ENCODE measurements at regions not wholly inside any gene's neighbourhood (a gene's known extent, or its start where the extent isn't known, plus 50 kb on each side); places are given as distances from the start of the nearest gene placed in this dataset.
"Not testable (repeated sequence)": the region's sequence is repeated elsewhere in the genome, so short reads cannot be mapped to it uniquely, and the experiment has no call there.

DNA sequence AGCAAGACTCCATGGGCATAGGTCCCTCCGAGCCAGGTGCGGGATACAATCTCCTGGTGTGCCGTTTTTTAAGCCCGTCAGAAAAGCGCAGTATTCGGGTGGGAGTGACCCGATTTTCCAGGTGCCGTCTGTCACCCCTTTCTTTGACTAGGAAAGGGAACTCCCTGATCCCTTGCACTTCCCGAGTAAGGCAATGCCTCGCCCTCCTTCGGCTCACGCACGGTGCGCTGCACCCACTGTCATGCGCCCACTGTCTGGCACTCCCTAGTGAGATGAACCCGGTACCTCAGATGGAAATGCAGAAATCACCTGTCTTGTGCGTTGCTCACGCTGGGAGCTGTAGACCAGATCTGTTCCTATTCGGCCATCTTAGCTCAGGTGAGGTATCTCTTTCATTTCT is 344.1 kb upstream of the ZNF32 start:
- not testable (repeated sequence) for TF ChIP-seq CEBPB (IDR thresholded peaks at IDR 0.05); MYC (IDR thresholded peaks at IDR 0.05; ENCODE audit: borderline replicate concordance, low read length); MAZ (IDR thresholded peaks at IDR 0.05; ENCODE audit: borderline replicate concordance, low read depth, low read length); POLR2A (IDR thresholded peaks at IDR 0.05; ENCODE audit: low read length); FOXS1 (CRISPR knock-in tag; IDR thresholded peaks at IDR 0.05); JUNB (IDR thresholded peaks at IDR 0.05); EP300 (IDR thresholded peaks at IDR 0.05); NPAS2 (CRISPR knock-in tag; IDR thresholded peaks at IDR 0.05; ENCODE audit: borderline replicate concordance); JUN (IDR thresholded peaks at IDR 0.05)
- TF ChIP-seq, protein P1, sequence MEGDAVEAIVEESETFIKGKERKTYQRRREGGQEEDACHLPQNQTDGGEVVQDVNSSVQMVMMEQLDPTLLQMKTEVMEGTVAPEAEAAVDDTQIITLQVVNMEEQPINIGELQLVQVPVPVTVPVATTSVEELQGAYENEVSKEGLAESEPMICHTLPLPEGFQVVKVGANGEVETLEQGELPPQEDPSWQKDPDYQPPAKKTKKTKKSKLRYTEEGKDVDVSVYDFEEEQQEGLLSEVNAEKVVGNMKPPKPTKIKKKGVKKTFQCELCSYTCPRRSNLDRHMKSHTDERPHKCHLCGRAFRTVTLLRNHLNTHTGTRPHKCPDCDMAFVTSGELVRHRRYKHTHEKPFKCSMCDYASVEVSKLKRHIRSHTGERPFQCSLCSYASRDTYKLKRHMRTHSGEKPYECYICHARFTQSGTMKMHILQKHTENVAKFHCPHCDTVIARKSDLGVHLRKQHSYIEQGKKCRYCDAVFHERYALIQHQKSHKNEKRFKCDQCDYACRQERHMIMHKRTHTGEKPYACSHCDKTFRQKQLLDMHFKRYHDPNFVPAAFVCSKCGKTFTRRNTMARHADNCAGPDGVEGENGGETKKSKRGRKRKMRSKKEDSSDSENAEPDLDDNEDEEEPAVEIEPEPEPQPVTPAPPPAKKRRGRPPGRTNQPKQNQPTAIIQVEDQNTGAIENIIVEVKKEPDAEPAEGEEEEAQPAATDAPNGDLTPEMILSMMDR (IDR thresholded peaks at IDR 0.05), result not testable (repeated sequence)
- TF ChIP-seq, protein P2, sequence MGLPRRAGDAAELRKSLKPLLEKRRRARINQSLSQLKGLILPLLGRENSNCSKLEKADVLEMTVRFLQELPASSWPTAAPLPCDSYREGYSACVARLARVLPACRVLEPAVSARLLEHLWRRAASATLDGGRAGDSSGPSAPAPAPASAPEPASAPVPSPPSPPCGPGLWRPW (IDR thresholded peaks at IDR 0.05), result not testable (repeated sequence)
- TF ChIP-seq, protein P3, sequence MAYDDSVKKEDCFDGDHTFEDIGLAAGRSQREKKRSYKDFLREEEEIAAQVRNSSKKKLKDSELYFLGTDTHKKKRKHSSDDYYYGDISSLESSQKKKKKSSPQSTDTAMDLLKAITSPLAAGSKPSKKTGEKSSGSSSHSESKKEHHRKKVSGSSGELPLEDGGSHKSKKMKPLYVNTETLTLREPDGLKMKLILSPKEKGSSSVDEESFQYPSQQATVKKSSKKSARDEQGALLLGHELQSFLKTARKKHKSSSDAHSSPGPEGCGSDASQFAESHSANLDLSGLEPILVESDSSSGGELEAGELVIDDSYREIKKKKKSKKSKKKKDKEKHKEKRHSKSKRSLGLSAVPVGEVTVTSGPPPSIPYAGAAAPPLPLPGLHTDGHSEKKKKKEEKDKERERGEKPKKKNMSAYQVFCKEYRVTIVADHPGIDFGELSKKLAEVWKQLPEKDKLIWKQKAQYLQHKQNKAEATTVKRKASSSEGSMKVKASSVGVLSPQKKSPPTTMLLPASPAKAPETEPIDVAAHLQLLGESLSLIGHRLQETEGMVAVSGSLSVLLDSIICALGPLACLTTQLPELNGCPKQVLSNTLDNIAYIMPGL (CRISPR knock-in tag; IDR thresholded peaks at IDR 0.05; ENCODE audit: borderline replicate concordance), result not testable (repeated sequence)
